ENCODE measurements at regions not wholly inside any gene's neighbourhood (a gene's known extent, or its start where the extent isn't known, plus 50 kb on each side); places are given as distances from the start of the nearest gene placed in this dataset.

DNA sequence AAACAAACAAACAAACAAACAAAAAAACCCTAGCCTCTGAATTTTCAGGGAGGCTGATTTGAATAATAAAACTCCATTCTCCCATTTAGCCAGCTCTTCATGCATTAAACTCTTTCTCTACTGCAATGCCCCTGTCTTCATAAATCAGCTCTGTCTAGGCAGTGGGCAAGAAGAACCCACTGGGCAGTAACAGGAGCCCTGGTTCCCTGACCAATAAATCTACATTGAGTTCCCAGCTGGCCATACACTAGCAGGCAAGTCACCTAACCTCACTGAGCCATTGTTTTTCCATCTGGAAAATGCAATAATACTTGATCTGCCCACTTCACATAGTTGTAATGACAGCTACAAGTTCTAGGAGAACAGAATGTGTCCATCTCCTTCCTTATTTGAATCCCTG is 57.6 kb upstream of the YPEL5 start:
- H3K9ac ChIP-seq (ENCODE audit: low read length) = no peak overlapping the region
- H3K4me1 Mint-ChIP-seq = peaks cover 3% of the 10 kb centered on the region
- intact Hi-C loops (cut with micrococcal nuclease) = no loop called here
- no peak for DNase-seq
- no peaks in the 10 kb centered on the region for H3K36me3 ChIP-seq (replicated peaks in 1 of 2; ENCODE audit: control extremely low read depth in 1 of 2, control insufficient read depth in 1 of 2, extremely low read depth in 1 of 2, insufficient read depth in 2 of 2, low read length in 1 of 2)
- CTCF ChIA-PET = interaction anchor here (0.9 to 5.5 kb wide), 6 partner anchors 25 to 622 kb away, joined by 3 to 41 read pairs (median 10); partner anchors contain the start of gene YPEL5
- no peak overlapping the region for H2AFZ ChIP-seq (ENCODE audit: insufficient read depth, low read depth, low read length, poor library complexity, severe bottlenecking)
- H3K27ac Mint-ChIP-seq = no peak overlapping the region
- H3K4me3 ChIP-seq (ENCODE audit: control extremely low read depth in 1 of 5, extremely low read depth in 1 of 5, insufficient read depth in 1 of 5, low read depth in 2 of 5, low read length in 4 of 5) = no peak overlapping the region
- TF ChIP-seq, protein P1, sequence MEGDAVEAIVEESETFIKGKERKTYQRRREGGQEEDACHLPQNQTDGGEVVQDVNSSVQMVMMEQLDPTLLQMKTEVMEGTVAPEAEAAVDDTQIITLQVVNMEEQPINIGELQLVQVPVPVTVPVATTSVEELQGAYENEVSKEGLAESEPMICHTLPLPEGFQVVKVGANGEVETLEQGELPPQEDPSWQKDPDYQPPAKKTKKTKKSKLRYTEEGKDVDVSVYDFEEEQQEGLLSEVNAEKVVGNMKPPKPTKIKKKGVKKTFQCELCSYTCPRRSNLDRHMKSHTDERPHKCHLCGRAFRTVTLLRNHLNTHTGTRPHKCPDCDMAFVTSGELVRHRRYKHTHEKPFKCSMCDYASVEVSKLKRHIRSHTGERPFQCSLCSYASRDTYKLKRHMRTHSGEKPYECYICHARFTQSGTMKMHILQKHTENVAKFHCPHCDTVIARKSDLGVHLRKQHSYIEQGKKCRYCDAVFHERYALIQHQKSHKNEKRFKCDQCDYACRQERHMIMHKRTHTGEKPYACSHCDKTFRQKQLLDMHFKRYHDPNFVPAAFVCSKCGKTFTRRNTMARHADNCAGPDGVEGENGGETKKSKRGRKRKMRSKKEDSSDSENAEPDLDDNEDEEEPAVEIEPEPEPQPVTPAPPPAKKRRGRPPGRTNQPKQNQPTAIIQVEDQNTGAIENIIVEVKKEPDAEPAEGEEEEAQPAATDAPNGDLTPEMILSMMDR (IDR thresholded peaks at IDR 0.05) = no peak
- TF ChIP-seq EZH2 (IDR thresholded peaks at IDR 0.05; ENCODE audit: borderline replicate concordance, insufficient read depth, low read depth, low read length, poor library complexity, severe bottlenecking) = no peak
- POLR2A ChIA-PET = no interaction called here
- no peak overlapping the region for H3K4me3 Mint-ChIP-seq
- no peaks in the 10 kb centered on the region for H4K20me1 ChIP-seq (ENCODE audit: control insufficient read depth, insufficient read depth, low read length, poor library complexity, severe bottlenecking)
- H3K27me3 Mint-ChIP-seq = peaks cover 42% of the 10 kb centered on the region
- peaks cover 0 to 24% (median 10%) of the 10 kb centered on the region in 4 experiments for H3K27me3 ChIP-seq (replicated peaks in 1 of 4; ENCODE audit: control extremely low read depth in 1 of 4, control insufficient read depth in 3 of 4, insufficient read depth in 4 of 4, low read length in 3 of 4)
- no peaks in the 10 kb centered on the region for H3K9me3 Mint-ChIP-seq (ENCODE audit: insufficient read depth)
- no peak overlapping the region for H3K27ac ChIP-seq (ENCODE audit: low read length in 2 of 2)
- H3K9me3 ChIP-seq (ENCODE audit: control extremely low read depth in 1 of 3, control insufficient read depth in 2 of 3, insufficient read depth in 1 of 3, low read length in 2 of 3) = no peaks in the 10 kb centered on the region
- no peaks in the 10 kb centered on the region for H3K4me1 ChIP-seq (ENCODE audit: control insufficient read depth in 2 of 2, insufficient read depth in 2 of 2, low read length in 2 of 2)
- ATAC-seq (ENCODE audit: low read depth) = no peak
- H3K4me2 ChIP-seq (replicated peaks; ENCODE audit: low read depth, low read length, poor library complexity, severe bottlenecking) = no peak overlapping the region
- no peaks in the 10 kb centered on the region for H3K79me2 ChIP-seq (ENCODE audit: control insufficient read depth, insufficient read depth, low read length)

DNA sequence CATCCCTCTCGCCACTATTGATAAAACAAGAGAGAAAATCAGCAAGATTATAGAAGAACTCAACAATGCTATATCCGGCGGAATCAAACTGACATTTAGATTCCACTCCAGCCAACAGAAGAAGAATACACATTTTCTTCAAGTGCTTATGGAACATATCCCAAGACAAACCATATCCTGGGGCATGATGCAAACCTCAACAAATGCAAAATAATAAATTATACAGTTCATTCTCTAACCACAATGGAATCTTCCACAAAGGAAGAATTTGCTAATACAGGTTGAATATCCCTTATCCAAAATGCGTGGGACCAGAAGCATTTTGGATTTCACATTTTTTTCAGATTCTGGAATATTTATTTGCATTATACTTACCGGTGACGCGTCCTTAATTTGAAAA is 51.4 kb upstream of the YPEL5 start:
- Histone ChIP-seq H3K4me1 (ENCODE audit: control insufficient read depth in 2 of 2, insufficient read depth in 2 of 2, low read length in 2 of 2) (no peaks in the 10 kb centered on the region), H3K79me2 (ENCODE audit: control insufficient read depth, insufficient read depth, low read length) (no peaks in the 10 kb centered on the region), H3K9ac (ENCODE audit: low read length) (no peak overlapping the region), H3K4me3 (ENCODE audit: control extremely low read depth in 1 of 5, extremely low read depth in 1 of 5, insufficient read depth in 1 of 5, low read depth in 2 of 5, low read length in 4 of 5) (no peak overlapping the region), H3K27ac (ENCODE audit: low read length in 2 of 2) (no peak overlapping the region), H3K36me3 (replicated peaks in 1 of 2; ENCODE audit: control extremely low read depth in 1 of 2, control insufficient read depth in 1 of 2, extremely low read depth in 1 of 2, insufficient read depth in 2 of 2, low read length in 1 of 2) (no peaks in the 10 kb centered on the region), H2AFZ (ENCODE audit: insufficient read depth, low read depth, low read length, poor library complexity, severe bottlenecking) (no peak overlapping the region), H3K27me3 (replicated peaks in 1 of 4; ENCODE audit: control extremely low read depth in 1 of 4, control insufficient read depth in 3 of 4, insufficient read depth in 4 of 4, low read length in 3 of 4) (peaks cover 0 to 18% (median 6%) of the 10 kb centered on the region in 4 experiments), H3K9me3 (ENCODE audit: control extremely low read depth in 1 of 3, control insufficient read depth in 2 of 3, insufficient read depth in 1 of 3, low read length in 2 of 3) (no peaks in the 10 kb centered on the region), H3K4me2 (replicated peaks; ENCODE audit: low read depth, low read length, poor library complexity, severe bottlenecking) (no peak overlapping the region), H4K20me1 (ENCODE audit: control insufficient read depth, insufficient read depth, low read length, poor library complexity, severe bottlenecking) (no peaks in the 10 kb centered on the region)
- Mint-ChIP-seq H3K9me3 (ENCODE audit: insufficient read depth) (no peaks in the 10 kb centered on the region), H3K4me3 (no peak overlapping the region), H3K4me1 (peaks cover 3% of the 10 kb centered on the region), H3K27me3 (peaks cover 33% of the 10 kb centered on the region), H3K27ac (no peak overlapping the region)
- intact Hi-C loops (cut with micrococcal nuclease) = no loop called here
- ChIA-PET CTCF (interaction anchor here (1.1 kb wide), 1 partner anchor 21 kb away, joined by 3 read pairs; no protein-coding TSS in a partner anchor), POLR2A (no interaction called here)
- ATAC-seq (ENCODE audit: low read depth) (no peak), DNase-seq (no peak)
- WGBS (ENCODE audit: insufficient coverage) = 80% methylated on average over 3 of the region's 7 CpGs
- no peak for TF ChIP-seq EZH2 (IDR thresholded peaks at IDR 0.05; ENCODE audit: borderline replicate concordance, insufficient read depth, low read depth, low read length, poor library complexity, severe bottlenecking)
- TF ChIP-seq, protein P1 (IDR thresholded peaks at IDR 0.05) = no peak
